IMR-90 (cell line): ENCODE measurements at regions not wholly inside any gene's neighbourhood (a gene's known extent, or its start where the extent isn't known, plus 50 kb on each side); places are given as distances from the start of the nearest gene placed in this dataset.

Experiments used
- FOS ChIP-seq: fragments of 150-350 bp; IDR thresholded peaks from 2 replicates; pipeline ENCODE4 v1.6.1; 2016; ENCODE audit warnings: low read depth, low read length
- MXI1 ChIP-seq: IDR thresholded peaks from 2 replicates; pipeline ENCODE4 v1.6.1; 2012; ENCODE audit warnings: low read depth, mild to moderate bottlenecking, low read length, moderate library complexity, borderline replicate concordance
- POLR2A ChIP-seq: IDR thresholded peaks from 2 replicates; pipeline ENCODE4 v1.6.1; 2012; ENCODE audit warnings: mild to moderate bottlenecking, low read depth, low read length
- RAD21 ChIP-seq: IDR thresholded peaks from 2 replicates; pipeline ENCODE4 v1.6.1; 2012; ENCODE audit warnings: low read length, improper control_type of control experiment
- RCOR1 ChIP-seq: IDR thresholded peaks from 2 replicates; pipeline ENCODE4 v1.6.1; 2012; ENCODE audit warnings: mild to moderate bottlenecking, low read length, improper control_type of control experiment; ENCODE audit not compliant: insufficient replicate concordance
- TF ChIP-seq, protein P1 (sequence below): conservative IDR thresholded peaks from 2 replicates; pipeline ENCODE4 v1.5.1; 2012; ENCODE audit warnings: mild to moderate bottlenecking, low read depth, low read length, improper control_type of control experiment
- TF ChIP-seq, protein P2 (sequence below): fragments of 150-350 bp; IDR thresholded peaks from 2 replicates; pipeline ENCODE4 v1.6.1; 2016; ENCODE audit warnings: low read depth, mild to moderate bottlenecking, low read length, moderate library complexity, borderline replicate concordance
- TF ChIP-seq, protein P3 (sequence below): fragments of 150-350 bp; IDR thresholded peaks from 2 replicates; pipeline ENCODE4 v1.6.1; 2017; ENCODE audit warnings: mild to moderate bottlenecking, antibody characterized with exemption, low read length, low read depth

DNA sequence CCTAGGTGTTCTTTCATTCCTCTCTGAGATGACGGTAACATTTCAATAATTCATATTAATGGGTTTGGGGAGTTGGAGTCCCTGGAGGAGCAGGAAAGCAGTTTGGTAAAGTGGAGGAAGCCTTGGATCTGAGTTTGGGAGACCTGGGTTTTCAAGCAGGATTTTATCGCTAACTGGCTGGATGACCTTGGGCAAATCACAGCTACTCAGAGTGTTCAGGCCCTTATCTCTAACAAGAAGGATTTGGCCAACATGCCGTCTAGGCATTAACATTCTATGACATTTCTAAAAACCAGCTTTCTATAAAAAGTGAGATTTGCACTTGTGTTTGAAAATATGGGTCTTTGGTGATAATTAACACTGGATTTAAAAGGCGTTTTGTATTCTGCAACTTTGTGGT, 59.7 kb upstream of the MEX3C start:
- TF ChIP-seq POLR2A: no peak
- TF ChIP-seq FOS: no peak
- TF ChIP-seq, protein P1, sequence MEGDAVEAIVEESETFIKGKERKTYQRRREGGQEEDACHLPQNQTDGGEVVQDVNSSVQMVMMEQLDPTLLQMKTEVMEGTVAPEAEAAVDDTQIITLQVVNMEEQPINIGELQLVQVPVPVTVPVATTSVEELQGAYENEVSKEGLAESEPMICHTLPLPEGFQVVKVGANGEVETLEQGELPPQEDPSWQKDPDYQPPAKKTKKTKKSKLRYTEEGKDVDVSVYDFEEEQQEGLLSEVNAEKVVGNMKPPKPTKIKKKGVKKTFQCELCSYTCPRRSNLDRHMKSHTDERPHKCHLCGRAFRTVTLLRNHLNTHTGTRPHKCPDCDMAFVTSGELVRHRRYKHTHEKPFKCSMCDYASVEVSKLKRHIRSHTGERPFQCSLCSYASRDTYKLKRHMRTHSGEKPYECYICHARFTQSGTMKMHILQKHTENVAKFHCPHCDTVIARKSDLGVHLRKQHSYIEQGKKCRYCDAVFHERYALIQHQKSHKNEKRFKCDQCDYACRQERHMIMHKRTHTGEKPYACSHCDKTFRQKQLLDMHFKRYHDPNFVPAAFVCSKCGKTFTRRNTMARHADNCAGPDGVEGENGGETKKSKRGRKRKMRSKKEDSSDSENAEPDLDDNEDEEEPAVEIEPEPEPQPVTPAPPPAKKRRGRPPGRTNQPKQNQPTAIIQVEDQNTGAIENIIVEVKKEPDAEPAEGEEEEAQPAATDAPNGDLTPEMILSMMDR: no peak
- no peak for TF ChIP-seq MXI1
- TF ChIP-seq RAD21: no peak
- TF ChIP-seq, protein P2, sequence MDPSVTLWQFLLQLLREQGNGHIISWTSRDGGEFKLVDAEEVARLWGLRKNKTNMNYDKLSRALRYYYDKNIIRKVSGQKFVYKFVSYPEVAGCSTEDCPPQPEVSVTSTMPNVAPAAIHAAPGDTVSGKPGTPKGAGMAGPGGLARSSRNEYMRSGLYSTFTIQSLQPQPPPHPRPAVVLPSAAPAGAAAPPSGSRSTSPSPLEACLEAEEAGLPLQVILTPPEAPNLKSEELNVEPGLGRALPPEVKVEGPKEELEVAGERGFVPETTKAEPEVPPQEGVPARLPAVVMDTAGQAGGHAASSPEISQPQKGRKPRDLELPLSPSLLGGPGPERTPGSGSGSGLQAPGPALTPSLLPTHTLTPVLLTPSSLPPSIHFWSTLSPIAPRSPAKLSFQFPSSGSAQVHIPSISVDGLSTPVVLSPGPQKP: no peak
- no peak for TF ChIP-seq RCOR1
- TF ChIP-seq, protein P3, sequence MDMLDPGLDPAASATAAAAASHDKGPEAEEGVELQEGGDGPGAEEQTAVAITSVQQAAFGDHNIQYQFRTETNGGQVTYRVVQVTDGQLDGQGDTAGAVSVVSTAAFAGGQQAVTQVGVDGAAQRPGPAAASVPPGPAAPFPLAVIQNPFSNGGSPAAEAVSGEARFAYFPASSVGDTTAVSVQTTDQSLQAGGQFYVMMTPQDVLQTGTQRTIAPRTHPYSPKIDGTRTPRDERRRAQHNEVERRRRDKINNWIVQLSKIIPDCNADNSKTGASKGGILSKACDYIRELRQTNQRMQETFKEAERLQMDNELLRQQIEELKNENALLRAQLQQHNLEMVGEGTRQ: no peak
